HepG2 (cell line): ENCODE measurements at regions not wholly inside any gene's neighbourhood (a gene's known extent, or its start where the extent isn't known, plus 50 kb on each side); places are given as distances from the start of the nearest gene placed in this dataset.

ENCODE experiments used
- ATAC-seq: fragments of 200-7000 bp; cut with Tn5 transposase; 3 replicates; pipeline ENCODE4 v1.9.1; 2020; ENCODE audit warnings: mild to moderate bottlenecking, moderate library complexity
- BruUV-seq: library from RNA; stranded (reverse); fragments of 400-500 nt; replicated peaks from 2 replicates; lab custom pipeline; 2021; lab: Mats Ljungman, UMichigan
- CTCF ChIA-PET: fragments of 300-600 bp; formaldehyde crosslinking; extraction: SDS; loops from one replicate; lab custom pipeline; 2021; ENCODE audit warnings: low total read pairs, inconsistent platforms, low intra/inter-chr PET ratio; lab: Yijun Ruan, JAX
- POLR2A ChIA-PET: fragments of 350-600 bp; sonication (Branson Sonifier 250); formaldehyde crosslinking; loops from one replicate; lab custom pipeline; 2020; ENCODE audit warnings: antibody characterized with exemption, inconsistent platforms; lab: Yijun Ruan, JAX
- DNase-seq: peaks from one replicate; pipeline ENCODE4 v3.0.0-alpha.2; 2015; ENCODE audit warnings: low spot score
- FAIRE-seq: peaks from 3 replicates; lab custom pipeline; 2011; peaks lifted over from hg19 to GRCh38; lab: Jason Lieb, UNC
- H2AFZ ChIP-seq: one replicate; pipeline ENCODE4 v1.6.1; 2011; ENCODE audit warnings: low read length, inconsistent platforms
- H3K27ac ChIP-seq: fragments of 300-600 bp; 3 replicates; pipeline ENCODE4 v1.8.0; 2011; ENCODE audit warnings: mixed run types, mild to moderate bottlenecking, mixed read lengths, low read length, inconsistent platforms; ENCODE audit not compliant: insufficient read depth; ENCODE audit errors: extremely low read length
- H3K27me3 ChIP-seq, 2 experiments: fragments of 200-600 bp in 1 of 2; 2 replicates in 1 of 2; 3 replicates in 1 of 2; pipeline versions ENCODE4 v1.6.0 to v1.8.0; 2011; ENCODE audit warnings: low read length in 2 of 2, mild to moderate bottlenecking in 2 of 2, moderate library complexity in 2 of 2, inconsistent platforms in 1 of 2; ENCODE audit not compliant: insufficient read depth in 2 of 2, control insufficient read depth in 1 of 2
- H3K36me3 ChIP-seq, 2 experiments: fragments of 200-600 bp in 1 of 2; replicated peaks in 1 of 2; 2 replicates in 1 of 2; 3 replicates in 1 of 2; pipeline versions ENCODE4 v1.5.1 to v1.8.0; 2011; ENCODE audit warnings: low read length in 2 of 2, inconsistent platforms in 1 of 2; ENCODE audit not compliant: insufficient read depth in 2 of 2, control insufficient read depth in 1 of 2
- H3K4me1 ChIP-seq: 2 replicates; pipeline ENCODE4 v1.5.1; 2012; ENCODE audit warnings: low read length, inconsistent platforms; ENCODE audit not compliant: insufficient read depth
- H3K4me2 ChIP-seq: 2 replicates; pipeline ENCODE4 v1.6.0; 2011; ENCODE audit warnings: low read depth, low read length, inconsistent platforms
- H3K4me3 ChIP-seq, 3 experiments: fragments of 200-600 bp in 1 of 3; sonication (generic), shearing (Covaris generic) in 1 of 3; replicated peaks in 1 of 3; 2 replicates each; pipeline ENCODE4 v1.5.1; 2011 to 2016; ENCODE audit warnings: low read length in 3 of 3, inconsistent platforms in 2 of 3, low read depth in 2 of 3, mild to moderate bottlenecking in 2 of 3, control low read depth in 1 of 3, mixed read lengths in 1 of 3; ENCODE audit not compliant: insufficient read depth in 1 of 3
- H3K79me2 ChIP-seq: one replicate; pipeline ENCODE4 v1.6.1; 2011; ENCODE audit warnings: low read length, inconsistent platforms; ENCODE audit not compliant: insufficient read depth
- H3K9ac ChIP-seq: 2 replicates; pipeline ENCODE4 v1.6.0; 2011; ENCODE audit warnings: mild to moderate bottlenecking, low read depth, low read length, inconsistent platforms; ENCODE audit not compliant: insufficient read depth
- H3K9me3 ChIP-seq: 2 replicates; pipeline ENCODE4 v1.5.1; 2012; ENCODE audit warnings: mild to moderate bottlenecking, low read length
- H4K20me1 ChIP-seq: 2 replicates; pipeline ENCODE4 v1.6.0; 2011; ENCODE audit warnings: inconsistent platforms, mild to moderate bottlenecking, low read length, moderate library complexity; ENCODE audit not compliant: insufficient read depth
- BRCA1 ChIP-seq: sonication (generic); formaldehyde crosslinking; IDR thresholded peaks from 2 replicates; pipeline ENCODE4 v1.4.0; 2020; ENCODE audit warnings: missing genetic modification reagents
- FLYWCH1 ChIP-seq: sonication (generic); formaldehyde crosslinking; IDR thresholded peaks from 2 replicates; pipeline ENCODE4 v1.8.1; 2023; ENCODE audit warnings: mild to moderate bottlenecking, missing genetic modification reagents
- GATA4 ChIP-seq: sonication (generic); IDR thresholded peaks from 2 replicates; pipeline ENCODE4 v1.6.1; 2016; ENCODE audit warnings: antibody characterized with exemption, low read depth, borderline replicate concordance
- MYNN ChIP-seq: sonication (generic); formaldehyde crosslinking; IDR thresholded peaks from 2 replicates; pipeline ENCODE4 v1.4.0; 2020; ENCODE audit warnings: mild to moderate bottlenecking, low read depth, missing genetic modification reagents
- NR2F1 ChIP-seq, 2 experiments: fragments of 450-650 bp in 1 of 2; formaldehyde crosslinking in 1 of 2; IDR thresholded peaks; 2 replicates each; pipeline versions ENCODE4 v1.5.0 to v1.6.1; 2016 to 2020; ENCODE audit warnings: mild to moderate bottlenecking in 1 of 2, missing compliant biosample characterization in 1 of 2, missing genetic modification reagents in 1 of 2, moderate library complexity in 1 of 2
- PLRG1 ChIP-seq: fragments of 450-650 bp; conservative IDR thresholded peaks from 2 replicates; pipeline ENCODE4 v1.6.1; 2016
- TARDBP ChIP-seq: sonication (generic); formaldehyde crosslinking; IDR thresholded peaks from 2 replicates; pipeline ENCODE4 v1.8.0; 2022; ENCODE audit warnings: mild to moderate bottlenecking, missing genetic modification reagents
- ZBTB42 ChIP-seq: sonication (generic); formaldehyde crosslinking; IDR thresholded peaks from 2 replicates; pipeline ENCODE4 v1.5.0; 2020; ENCODE audit warnings: mild to moderate bottlenecking, missing genetic modification reagents
- ZNF224 ChIP-seq: sonication (generic); formaldehyde crosslinking; IDR thresholded peaks from 2 replicates; pipeline ENCODE4 v1.5.0; 2020; ENCODE audit warnings: mild to moderate bottlenecking, missing genetic modification reagents
- ZNF263 ChIP-seq: sonication (generic); formaldehyde crosslinking; IDR thresholded peaks from 2 replicates; pipeline ENCODE4 v1.4.0; 2020; ENCODE audit warnings: missing genetic modification reagents
- ZNF550 ChIP-seq: sonication (generic); formaldehyde crosslinking; IDR thresholded peaks from 2 replicates; pipeline ENCODE4 v1.4.0; 2020; ENCODE audit warnings: mild to moderate bottlenecking, missing genetic modification reagents, borderline replicate concordance
- ZNF746 ChIP-seq: sonication (generic); formaldehyde crosslinking; IDR thresholded peaks from 2 replicates; pipeline ENCODE4 v1.8.0; 2022; ENCODE audit warnings: mild to moderate bottlenecking, missing genetic modification reagents
- ZNF841 ChIP-seq: sonication (generic); formaldehyde crosslinking; IDR thresholded peaks from 2 replicates; pipeline ENCODE4 v1.8.1; 2023; ENCODE audit warnings: missing genetic modification reagents, borderline replicate concordance
- WGBS: methylation state at CpG from one replicate; pipeline ENCODE4 v1.1.6; 2017; ENCODE audit warnings: low lambda C conversion rate; 5-methylcytosine and 5-hydroxymethylcytosine counted together
- in situ Hi-C: cut with HindIII; loops from 2 replicates; pipeline ENCODE4 v1.10.0; 2017; ENCODE audit warnings: low pct_unique_long_range_greater_than_20kb; ENCODE audit not compliant: extremely low pct_ligation_motif_present
- intact Hi-C: fragments of 100-400 bp; cut with micrococcal nuclease; formaldehyde crosslinking; loops from one replicate; pipeline ENCODE4 v1.10.0; 2022; ENCODE audit not compliant: unreplicated experiment
- TF ChIP-seq, protein P1 (sequence below): IDR thresholded peaks from 2 replicates; pipeline ENCODE4 v1.6.1; 2016
- TF ChIP-seq, protein P2 (sequence below): sonication (generic); formaldehyde crosslinking; IDR thresholded peaks from 2 replicates; pipeline ENCODE4 v1.4.0; 2020; ENCODE audit warnings: low read depth, missing genetic modification reagents

DNA sequence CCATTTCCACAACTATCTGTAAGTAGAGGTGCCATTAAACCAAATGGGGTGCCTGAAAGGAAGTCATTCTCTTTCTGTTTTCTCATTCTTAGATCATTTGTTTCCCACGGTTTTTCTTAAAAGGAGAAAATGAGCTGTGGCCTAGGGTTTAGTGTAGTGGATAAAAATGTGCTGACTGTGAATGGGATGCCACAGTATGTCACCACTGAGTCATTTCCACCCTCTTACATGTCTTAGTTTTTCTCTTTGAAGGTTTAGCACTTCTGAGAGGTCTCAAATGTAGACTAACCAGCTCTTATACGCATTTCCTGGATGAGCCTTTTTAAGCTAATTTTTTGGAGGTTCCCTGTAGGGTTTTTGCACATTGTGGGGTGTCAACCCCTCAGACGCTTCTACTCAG lies 244.5 kb upstream of the SPANXN1 start:
- ATAC-seq = no peak
- Histone ChIP-seq H3K9ac (no peak overlapping the region), H3K4me2 (no peak overlapping the region), H3K27me3 (no peaks in the 10 kb centered on the region), H4K20me1 (no peaks in the 10 kb centered on the region), H3K79me2 (no peaks in the 10 kb centered on the region), H3K4me1 (no peaks in the 10 kb centered on the region)
- WGBS = 0% methylated on average over 3 of the region's 3 CpGs
- CTCF ChIA-PET = no interaction called here
- intact Hi-C loops (no loop called here), in situ Hi-C loops (no loop called here)
- DNase-seq = no peak
- BruUV-seq = no TSS peak
- TF ChIP-seq, protein P1, sequence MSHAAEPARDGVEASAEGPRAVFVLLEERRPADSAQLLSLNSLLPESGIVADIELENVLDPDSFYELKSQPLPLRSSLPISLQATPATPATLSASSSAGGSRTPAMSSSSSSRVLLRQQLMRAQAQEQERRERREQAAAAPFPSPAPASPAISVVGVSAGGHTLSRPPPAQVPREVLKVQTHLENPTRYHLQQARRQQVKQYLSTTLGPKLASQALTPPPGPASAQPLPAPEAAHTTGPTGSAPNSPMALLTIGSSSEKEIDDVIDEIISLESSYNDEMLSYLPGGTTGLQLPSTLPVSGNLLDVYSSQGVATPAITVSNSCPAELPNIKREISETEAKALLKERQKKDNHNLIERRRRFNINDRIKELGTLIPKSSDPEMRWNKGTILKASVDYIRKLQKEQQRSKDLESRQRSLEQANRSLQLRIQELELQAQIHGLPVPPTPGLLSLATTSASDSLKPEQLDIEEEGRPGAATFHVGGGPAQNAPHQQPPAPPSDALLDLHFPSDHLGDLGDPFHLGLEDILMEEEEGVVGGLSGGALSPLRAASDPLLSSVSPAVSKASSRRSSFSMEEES (CRISPR knock-in tag) = no peak
- TF ChIP-seq ZNF550 (no peak), MYNN (CRISPR knock-in tag) (no peak), GATA4 (no peak), TARDBP (CRISPR knock-in tag) (no peak), ZNF841 (CRISPR knock-in tag) (no peak), BRCA1 (CRISPR knock-in tag) (no peak), ZNF224 (CRISPR knock-in tag) (no peak), ZNF746 (CRISPR knock-in tag) (no peak), NR2F1 (CRISPR knock-in tag; IDR thresholded peaks at IDR 0.05) (no peak), PLRG1 (no peak), ZNF263 (CRISPR knock-in tag) (no peak), FLYWCH1 (no peak), ZBTB42 (no peak)
- TF ChIP-seq, protein P2, sequence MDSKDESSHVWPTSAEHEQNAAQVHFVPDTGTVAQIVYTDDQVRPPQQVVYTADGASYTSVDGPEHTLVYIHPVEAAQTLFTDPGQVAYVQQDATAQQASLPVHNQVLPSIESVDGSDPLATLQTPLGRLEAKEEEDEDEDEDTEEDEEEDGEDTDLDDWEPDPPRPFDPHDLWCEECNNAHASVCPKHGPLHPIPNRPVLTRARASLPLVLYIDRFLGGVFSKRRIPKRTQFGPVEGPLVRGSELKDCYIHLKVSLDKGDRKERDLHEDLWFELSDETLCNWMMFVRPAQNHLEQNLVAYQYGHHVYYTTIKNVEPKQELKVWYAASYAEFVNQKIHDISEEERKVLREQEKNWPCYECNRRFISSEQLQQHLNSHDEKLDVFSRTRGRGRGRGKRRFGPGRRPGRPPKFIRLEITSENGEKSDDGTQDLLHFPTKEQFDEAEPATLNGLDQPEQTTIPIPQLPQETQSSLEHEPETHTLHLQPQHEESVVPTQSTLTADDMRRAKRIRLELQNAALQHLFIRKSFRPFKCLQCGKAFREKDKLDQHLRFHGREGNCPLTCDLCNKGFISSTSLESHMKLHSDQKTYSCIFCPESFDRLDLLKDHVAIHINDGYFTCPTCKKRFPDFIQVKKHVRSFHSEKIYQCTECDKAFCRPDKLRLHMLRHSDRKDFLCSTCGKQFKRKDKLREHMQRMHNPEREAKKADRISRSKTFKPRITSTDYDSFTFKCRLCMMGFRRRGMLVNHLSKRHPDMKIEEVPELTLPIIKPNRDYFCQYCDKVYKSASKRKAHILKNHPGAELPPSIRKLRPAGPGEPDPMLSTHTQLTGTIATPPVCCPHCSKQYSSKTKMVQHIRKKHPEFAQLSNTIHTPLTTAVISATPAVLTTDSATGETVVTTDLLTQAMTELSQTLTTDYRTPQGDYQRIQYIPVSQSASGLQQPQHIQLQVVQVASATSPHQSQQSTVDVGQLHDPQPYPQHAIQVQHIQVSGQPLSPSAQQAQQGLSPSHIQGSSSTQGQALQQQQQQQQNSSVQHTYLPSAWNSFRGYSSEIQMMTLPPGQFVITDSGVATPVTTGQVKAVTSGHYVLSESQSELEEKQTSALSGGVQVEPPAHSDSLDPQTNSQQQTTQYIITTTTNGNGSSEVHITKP (CRISPR knock-in tag) = no peak
- TF ChIP-seq, all 625 proteins: peak for 0
- H3K36me3 ChIP-seq = no peaks in the 10 kb centered on the region
- POLR2A ChIA-PET = no interaction called here
- H3K4me3 ChIP-seq = no peak overlapping the region
- peaks cover 54% of the 10 kb centered on the region for H3K9me3 ChIP-seq
- H3K27ac ChIP-seq = no peak overlapping the region
- FAIRE-seq = no peak
- no peak overlapping the region for H2AFZ ChIP-seq
